Endothelial cell of umbilical vein (primary cell): ENCODE measurements at regions not wholly inside any gene's neighbourhood (a gene's known extent, or its start where the extent isn't known, plus 50 kb on each side); places are given as distances from the start of the nearest gene placed in this dataset.

Experiments
- EZH2 ChIP-seq: IDR thresholded peaks from 2 replicates; pipeline ENCODE4 v1.6.1; 2012; ENCODE audit warnings: borderline replicate concordance, low read depth, mild to moderate bottlenecking, moderate library complexity, low read length, inconsistent platforms; ENCODE audit not compliant: severe bottlenecking
- FOS ChIP-seq: IDR thresholded peaks from 2 replicates; pipeline ENCODE4 v1.6.1; 2011; ENCODE audit warnings: mild to moderate bottlenecking, low read length, moderate library complexity, borderline replicate concordance; ENCODE audit not compliant: insufficient read depth
- GATA2 ChIP-seq: IDR thresholded peaks from 2 replicates; pipeline ENCODE4 v1.7.0; 2011; ENCODE audit warnings: low read depth, mild to moderate bottlenecking, moderate library complexity, mixed read lengths, low read length; ENCODE audit not compliant: insufficient read length, insufficient read depth
- JUN ChIP-seq: IDR thresholded peaks from 2 replicates; pipeline ENCODE4 v1.6.1; 2011; ENCODE audit warnings: borderline replicate concordance, low read depth; ENCODE audit not compliant: insufficient read length, insufficient read depth
- MYC ChIP-seq: IDR thresholded peaks from one replicate; pipeline ENCODE4 v1.6.1; 2011; ENCODE audit warnings: mild to moderate bottlenecking, low read depth, low read length
- POLR2A ChIP-seq: IDR thresholded peaks from 2 replicates; pipeline ENCODE4 v1.6.1; 2012; ENCODE audit warnings: low read depth, mild to moderate bottlenecking, control low read depth, low read length
- POLR2AphosphoS5 ChIP-seq: IDR thresholded peaks from 2 replicates; pipeline ENCODE4 v1.6.1; 2012; ENCODE audit warnings: low read depth, mild to moderate bottlenecking, control low read depth, low read length, moderate library complexity; ENCODE audit not compliant: insufficient read depth
- TF ChIP-seq, protein P1 (sequence below), 2 donors: IDR thresholded peaks; 1 replicate in 1 of 2; 2 replicates in 1 of 2; pipeline ENCODE4 v1.5.1; 2011; ENCODE audit warnings: low read length in 2 of 2, mild to moderate bottlenecking in 2 of 2, moderate library complexity in 2 of 2, control low read depth in 1 of 2, inconsistent platforms in 1 of 2, low read depth in 1 of 2; ENCODE audit not compliant: insufficient read depth in 1 of 2; ENCODE audit errors: extremely low read depth in 1 of 2
- TF ChIP-seq, protein P2 (sequence below): IDR thresholded peaks from 2 replicates; pipeline ENCODE4 v1.6.1; 2011; ENCODE audit not compliant: insufficient read depth, insufficient read length

DNA sequence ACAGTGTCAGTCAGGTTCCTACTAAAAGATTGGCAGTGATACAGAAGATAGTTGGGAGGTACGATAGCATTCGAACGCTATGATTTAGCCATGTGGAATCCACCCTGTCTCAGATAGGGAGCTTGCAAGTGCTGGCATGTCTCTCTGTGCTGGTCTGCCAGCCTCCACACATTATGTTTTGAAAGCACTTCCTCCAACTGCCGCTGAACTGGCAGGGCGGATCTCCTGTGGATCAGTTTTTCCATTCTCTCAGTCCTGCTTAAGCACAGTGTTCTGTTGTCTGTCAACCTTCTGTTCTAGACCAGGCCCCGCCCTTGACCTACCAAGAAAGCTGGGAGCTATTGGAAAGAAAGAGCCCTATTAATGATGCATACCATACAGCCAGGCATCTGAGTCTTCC, 65.5 kb upstream of the PALMD start:
- TF ChIP-seq POLR2AphosphoS5 (no peak), GATA2 (no peak), POLR2A (no peak), EZH2 (no peak), MYC (no peak), JUN (no peak), FOS (no peak)
- TF ChIP-seq, protein P1, sequence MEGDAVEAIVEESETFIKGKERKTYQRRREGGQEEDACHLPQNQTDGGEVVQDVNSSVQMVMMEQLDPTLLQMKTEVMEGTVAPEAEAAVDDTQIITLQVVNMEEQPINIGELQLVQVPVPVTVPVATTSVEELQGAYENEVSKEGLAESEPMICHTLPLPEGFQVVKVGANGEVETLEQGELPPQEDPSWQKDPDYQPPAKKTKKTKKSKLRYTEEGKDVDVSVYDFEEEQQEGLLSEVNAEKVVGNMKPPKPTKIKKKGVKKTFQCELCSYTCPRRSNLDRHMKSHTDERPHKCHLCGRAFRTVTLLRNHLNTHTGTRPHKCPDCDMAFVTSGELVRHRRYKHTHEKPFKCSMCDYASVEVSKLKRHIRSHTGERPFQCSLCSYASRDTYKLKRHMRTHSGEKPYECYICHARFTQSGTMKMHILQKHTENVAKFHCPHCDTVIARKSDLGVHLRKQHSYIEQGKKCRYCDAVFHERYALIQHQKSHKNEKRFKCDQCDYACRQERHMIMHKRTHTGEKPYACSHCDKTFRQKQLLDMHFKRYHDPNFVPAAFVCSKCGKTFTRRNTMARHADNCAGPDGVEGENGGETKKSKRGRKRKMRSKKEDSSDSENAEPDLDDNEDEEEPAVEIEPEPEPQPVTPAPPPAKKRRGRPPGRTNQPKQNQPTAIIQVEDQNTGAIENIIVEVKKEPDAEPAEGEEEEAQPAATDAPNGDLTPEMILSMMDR (IDR thresholded peaks at IDR 0.05; ENCODE audit: extremely low read depth in 1 of 2, insufficient read depth in 1 of 2, low read depth in 1 of 2, low read length in 2 of 2) = no peak
- TF ChIP-seq, protein P2, sequence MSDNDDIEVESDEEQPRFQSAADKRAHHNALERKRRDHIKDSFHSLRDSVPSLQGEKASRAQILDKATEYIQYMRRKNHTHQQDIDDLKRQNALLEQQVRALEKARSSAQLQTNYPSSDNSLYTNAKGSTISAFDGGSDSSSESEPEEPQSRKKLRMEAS = no peak
